Keratinocyte (primary cell): ENCODE measurements at regions not wholly inside any gene's neighbourhood (a gene's known extent, or its start where the extent isn't known, plus 50 kb on each side); places are given as distances from the start of the nearest gene placed in this dataset.
A peak's percentile ranks its signal among the peaks of the same experiment; 100 is the strongest.

ENCODE experiments used
- DNase-seq: peaks from one replicate; pipeline ENCODE4 v3.0.0-alpha.2; 2011; ENCODE audit warnings: low read depth, missing footprints, low spot score
- FAIRE-seq: peaks from 2 replicates; lab custom pipeline; 2011; peaks lifted over from hg19 to GRCh38; lab: Jason Lieb, UNC
- H2AFZ ChIP-seq: 2 replicates; pipeline ENCODE4 v1.6.0; 2012; ENCODE audit warnings: low read length, control low read depth, inconsistent platforms; ENCODE audit not compliant: control insufficient read depth
- H3K27ac ChIP-seq: 2 replicates; pipeline ENCODE4 v1.5.1; 2011; ENCODE audit warnings: low read length; ENCODE audit not compliant: control insufficient read depth, insufficient read depth
- H3K27me3 ChIP-seq: 3 replicates; pipeline ENCODE4 v1.6.0; 2011; ENCODE audit warnings: low read length; ENCODE audit not compliant: control insufficient read depth, insufficient read depth; ENCODE audit errors: extremely low read depth
- H3K36me3 ChIP-seq, 2 experiments: 2 replicates in 1 of 2; 3 replicates in 1 of 2; pipeline ENCODE4 v1.5.1; 2011; ENCODE audit warnings: low read length in 2 of 2, mild to moderate bottlenecking in 1 of 2; ENCODE audit not compliant: control insufficient read depth in 2 of 2, insufficient read depth in 2 of 2; ENCODE audit errors: extremely low read depth in 1 of 2
- H3K4me1 ChIP-seq: 3 replicates; pipeline ENCODE4 v1.5.1; 2011; ENCODE audit warnings: low read length; ENCODE audit not compliant: control insufficient read depth, insufficient read depth; ENCODE audit errors: extremely low read depth
- H3K4me2 ChIP-seq: 3 replicates; pipeline ENCODE4 v1.6.0; 2011; ENCODE audit warnings: low read depth, low read length; ENCODE audit not compliant: control insufficient read depth, insufficient read depth; ENCODE audit errors: extremely low read depth
- H3K4me3 ChIP-seq, 3 experiments: fragments of 200-600 bp in 1 of 3; sonication (generic) in 1 of 3; 2 replicates in 2 of 3; 3 replicates in 1 of 3; pipeline ENCODE4 v1.5.1; 2011 to 2016; ENCODE audit warnings: low read length in 3 of 3, mild to moderate bottlenecking in 3 of 3, control low read depth in 2 of 3, inconsistent platforms in 1 of 3, low read depth in 1 of 3, mixed read lengths in 1 of 3, mixed run types in 1 of 3, moderate library complexity in 1 of 3; ENCODE audit not compliant: control insufficient read depth in 2 of 3, insufficient read depth in 2 of 3; ENCODE audit errors: extremely low read depth in 1 of 3
- H3K79me2 ChIP-seq: 2 replicates; pipeline ENCODE4 v1.6.0; 2012; ENCODE audit warnings: low read length; ENCODE audit not compliant: control insufficient read depth, insufficient read depth
- H3K9ac ChIP-seq: 3 replicates; pipeline ENCODE4 v1.6.0; 2011; ENCODE audit warnings: low read length; ENCODE audit not compliant: control insufficient read depth, insufficient read depth; ENCODE audit errors: extremely low read depth
- H3K9me1 ChIP-seq: 3 replicates; pipeline ENCODE4 v1.6.0; 2011; ENCODE audit warnings: low read length; ENCODE audit not compliant: control insufficient read depth, insufficient read depth; ENCODE audit errors: extremely low read depth
- H3K9me3 ChIP-seq: 2 replicates; pipeline ENCODE4 v1.5.1; 2012; ENCODE audit warnings: low read depth, low read length; ENCODE audit not compliant: control insufficient read depth
- H4K20me1 ChIP-seq: 3 replicates; pipeline ENCODE4 v1.6.0; 2011; ENCODE audit warnings: low read length; ENCODE audit not compliant: control insufficient read depth, insufficient read depth; ENCODE audit errors: extremely low read depth
- CTCF ChIP-seq, 3 experiments: IDR thresholded peaks in 1 of 3; conservative IDR thresholded peaks in 1 of 3; optimal IDR thresholded peaks in 1 of 3; 2 replicates in 2 of 3; 3 replicates in 1 of 3; pipeline versions ENCODE3 to v1.5.1; 2011; ENCODE audit warnings: low read length in 3 of 3, mild to moderate bottlenecking in 3 of 3, moderate library complexity in 2 of 3, control low read depth in 1 of 3, inconsistent platforms in 1 of 3; ENCODE audit not compliant: insufficient read depth in 2 of 3; ENCODE audit errors: extremely low read depth in 1 of 3
- EZH2 ChIP-seq: IDR thresholded peaks from one replicate; pipeline ENCODE4 v1.6.1; 2012; ENCODE audit warnings: inconsistent platforms, mild to moderate bottlenecking, low read length, moderate library complexity
- dilution Hi-C: fragments of 300-500 bp; cut with MboI; formaldehyde crosslinking; loops from one replicate; pipeline ENCODE4 v1.7.0; 2020; ENCODE audit warnings: low sequenced_read_pairs; ENCODE audit not compliant: extremely low pct_ligation_motif_present

DNA sequence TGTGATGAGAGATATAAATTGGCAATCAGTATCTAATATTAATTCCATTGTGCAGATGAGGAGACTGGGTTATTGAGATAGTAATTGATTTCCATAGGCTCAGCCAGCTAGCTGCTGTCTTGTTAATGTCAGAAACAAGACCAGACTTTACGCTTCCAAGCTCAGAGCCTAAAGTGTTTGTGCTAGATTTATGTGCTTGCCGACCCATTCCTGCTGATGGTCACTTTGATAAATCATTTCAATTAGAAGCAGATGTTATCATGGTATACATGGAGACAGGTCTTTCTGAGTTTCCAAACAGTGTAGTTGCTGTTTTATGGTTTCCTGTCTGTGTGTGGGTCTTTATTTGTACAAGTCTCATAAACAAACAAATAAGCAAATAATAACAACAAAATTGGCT, 92.8 kb downstream of the AQP4 start:
- Histone ChIP-seq H4K20me1 (no peaks in the 10 kb centered on the region), H3K9me3 (no peaks in the 10 kb centered on the region), H3K4me1 (no peaks in the 10 kb centered on the region), H3K27ac (no peak overlapping the region), H3K9me1 (no peaks in the 10 kb centered on the region), H3K9ac (no peak overlapping the region), H2AFZ (no peak overlapping the region), H3K4me3 (no peak overlapping the region), H3K79me2 (no peaks in the 10 kb centered on the region), H3K36me3 (no peaks in the 10 kb centered on the region), H3K27me3 (peaks cover 6% of the 10 kb centered on the region), H3K4me2 (no peak overlapping the region)
- dilution Hi-C loops: no loop called here
- DNase-seq: no peak
- FAIRE-seq: no peak
- TF ChIP-seq CTCF (optimal IDR thresholded peaks at IDR 0.05 in 1 of 3, IDR thresholded peaks at IDR 0.05 in 1 of 3, conservative IDR thresholded peaks at IDR 0.05 in 1 of 3; ENCODE audit: extremely low read depth in 1 of 3, insufficient read depth in 2 of 3, low read length in 3 of 3) (no peak), EZH2 (no peak)

DNA sequence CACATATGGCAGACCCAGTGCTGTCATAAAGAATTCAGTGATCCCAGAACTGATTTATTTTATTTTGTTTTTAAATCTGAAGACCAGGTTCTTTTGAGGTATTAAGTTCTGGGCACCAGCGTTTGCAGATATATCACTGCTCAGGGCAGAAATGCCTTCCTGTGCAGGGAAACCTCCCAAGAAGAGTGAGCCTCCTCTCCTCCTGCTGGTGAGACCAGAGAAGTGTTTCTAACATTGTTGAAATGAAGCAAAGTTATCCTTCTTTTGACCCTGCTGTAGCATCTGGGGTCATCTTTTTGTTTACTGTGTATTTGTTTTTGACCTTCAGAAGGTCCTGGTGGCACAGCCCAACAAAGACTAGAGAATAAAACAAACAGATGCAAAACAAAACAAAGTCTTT, 94.0 kb downstream of the AQP4 start:
- dilution Hi-C loops: no loop called here
- no peak for DNase-seq
- no peak overlapping the region for H2AFZ ChIP-seq

More for the DNA sequence above, 94.0 kb downstream of the AQP4 start:
- no peak overlapping the region for H3K9ac ChIP-seq
- no peak overlapping the region for H3K4me3 ChIP-seq
- no peaks in the 10 kb centered on the region for H3K27me3 ChIP-seq
- no peaks in the 10 kb centered on the region for H3K9me3 ChIP-seq
- no peaks in the 10 kb centered on the region for H3K4me1 ChIP-seq
- TF ChIP-seq EZH2: no peak
- peak; percentile 30 to 54 (median 52) for TF ChIP-seq CTCF (optimal IDR thresholded peaks at IDR 0.05 in 1 of 3, IDR thresholded peaks at IDR 0.05 in 1 of 3, conservative IDR thresholded peaks at IDR 0.05 in 1 of 3; ENCODE audit: extremely low read depth in 1 of 3, insufficient read depth in 2 of 3, low read length in 3 of 3)
- no peak for FAIRE-seq
- no peak overlapping the region for H3K4me2 ChIP-seq
- no peak overlapping the region for H3K27ac ChIP-seq
- H3K9me1 ChIP-seq: no peaks in the 10 kb centered on the region
- H3K36me3 ChIP-seq: no peaks in the 10 kb centered on the region
- no peaks in the 10 kb centered on the region for H3K79me2 ChIP-seq
- H4K20me1 ChIP-seq: no peaks in the 10 kb centered on the region
